ENCODE measurements at regions not wholly inside any gene's neighbourhood (a gene's known extent, or its start where the extent isn't known, plus 50 kb on each side); places are given as distances from the start of the nearest gene placed in this dataset.

DNA sequence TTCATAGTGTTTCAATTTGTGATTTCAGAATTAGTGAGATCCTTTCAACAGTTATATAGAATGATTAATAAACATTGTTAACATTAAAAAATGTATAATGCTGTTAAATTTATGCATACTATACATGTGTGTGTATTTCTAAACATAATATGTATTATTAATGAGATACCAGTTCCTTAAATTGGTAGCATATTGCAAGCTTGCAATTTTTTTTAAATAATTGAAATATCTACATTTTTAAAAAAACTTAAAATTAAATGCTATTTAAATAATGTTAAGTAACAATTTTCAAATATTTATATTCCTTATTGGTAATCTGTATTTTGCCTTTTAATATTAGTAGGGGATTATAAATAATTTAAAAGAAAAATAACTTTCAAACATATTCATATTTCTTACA lies 1479.5 kb upstream of the PCDH7 start:
- TF ChIP-seq, protein P1, sequence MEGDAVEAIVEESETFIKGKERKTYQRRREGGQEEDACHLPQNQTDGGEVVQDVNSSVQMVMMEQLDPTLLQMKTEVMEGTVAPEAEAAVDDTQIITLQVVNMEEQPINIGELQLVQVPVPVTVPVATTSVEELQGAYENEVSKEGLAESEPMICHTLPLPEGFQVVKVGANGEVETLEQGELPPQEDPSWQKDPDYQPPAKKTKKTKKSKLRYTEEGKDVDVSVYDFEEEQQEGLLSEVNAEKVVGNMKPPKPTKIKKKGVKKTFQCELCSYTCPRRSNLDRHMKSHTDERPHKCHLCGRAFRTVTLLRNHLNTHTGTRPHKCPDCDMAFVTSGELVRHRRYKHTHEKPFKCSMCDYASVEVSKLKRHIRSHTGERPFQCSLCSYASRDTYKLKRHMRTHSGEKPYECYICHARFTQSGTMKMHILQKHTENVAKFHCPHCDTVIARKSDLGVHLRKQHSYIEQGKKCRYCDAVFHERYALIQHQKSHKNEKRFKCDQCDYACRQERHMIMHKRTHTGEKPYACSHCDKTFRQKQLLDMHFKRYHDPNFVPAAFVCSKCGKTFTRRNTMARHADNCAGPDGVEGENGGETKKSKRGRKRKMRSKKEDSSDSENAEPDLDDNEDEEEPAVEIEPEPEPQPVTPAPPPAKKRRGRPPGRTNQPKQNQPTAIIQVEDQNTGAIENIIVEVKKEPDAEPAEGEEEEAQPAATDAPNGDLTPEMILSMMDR (IDR thresholded peaks at IDR 0.05; ENCODE audit: borderline replicate concordance): no peak
- intact Hi-C loops (cut with micrococcal nuclease): no loop called here
- no peaks in the 10 kb centered on the region for H3K27me3 ChIP-seq (ENCODE audit: low read depth)
- H3K27ac ChIP-seq (replicated peaks): no peak overlapping the region
- no peaks in the 10 kb centered on the region for H3K36me3 ChIP-seq
- no peaks in the 10 kb centered on the region for H3K9me3 ChIP-seq (replicated peaks)
- no peak overlapping the region for H3K4me3 ChIP-seq
- no peaks in the 10 kb centered on the region for H3K4me1 ChIP-seq
- no peak for DNase-seq

DNA sequence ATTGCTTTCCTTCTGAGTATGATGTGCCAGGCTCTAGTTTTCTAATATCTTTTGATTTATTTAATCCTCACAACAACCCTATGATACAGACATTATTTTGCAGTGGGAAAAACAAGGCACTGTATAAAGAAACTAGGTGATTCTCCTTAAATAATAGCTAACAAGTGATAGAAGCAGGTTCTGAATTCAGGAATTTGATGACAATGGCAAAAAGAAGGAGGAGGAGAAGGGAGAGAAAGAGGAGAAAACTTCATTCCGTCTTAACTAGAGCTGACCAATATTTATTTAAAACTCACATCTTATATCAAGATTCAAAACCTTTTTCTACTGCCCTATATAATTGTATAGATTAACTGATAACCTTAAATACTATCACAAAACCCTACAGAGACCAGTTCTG lies 1477.1 kb upstream of the PCDH7 start:
- Histone ChIP-seq H3K36me3 (no peaks in the 10 kb centered on the region), H3K4me1 (no peaks in the 10 kb centered on the region), H3K4me3 (no peak overlapping the region), H3K27me3 (ENCODE audit: low read depth) (no peaks in the 10 kb centered on the region), H3K27ac (replicated peaks) (no peak overlapping the region), H3K9me3 (replicated peaks) (no peaks in the 10 kb centered on the region)
- DNase-seq: no peak
- intact Hi-C loops (cut with micrococcal nuclease): no loop called here
- TF ChIP-seq, protein P1 (IDR thresholded peaks at IDR 0.05; ENCODE audit: borderline replicate concordance): no peak

DNA sequence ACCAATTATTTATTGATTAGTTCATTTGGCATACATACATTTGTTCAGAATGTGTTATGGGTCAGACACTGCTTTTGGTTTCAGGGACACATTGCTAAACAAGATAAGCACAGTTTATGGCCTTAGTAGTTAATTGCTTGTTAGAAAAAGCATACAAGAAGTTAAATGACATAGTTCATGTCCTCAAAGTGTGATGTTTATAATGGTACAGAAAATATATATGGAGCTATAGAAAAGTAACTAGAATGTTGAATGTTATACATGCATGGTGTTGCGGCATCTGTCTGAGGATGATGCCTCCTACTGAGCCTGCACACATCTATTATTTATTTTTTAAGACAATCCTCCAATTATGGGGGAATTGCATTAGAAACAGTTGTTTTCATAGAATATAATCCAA lies 1476.3 kb upstream of the PCDH7 start:
- Histone ChIP-seq H3K4me1 (no peaks in the 10 kb centered on the region), H3K36me3 (no peaks in the 10 kb centered on the region), H3K27me3 (ENCODE audit: low read depth) (no peaks in the 10 kb centered on the region), H3K4me3 (no peak overlapping the region), H3K9me3 (replicated peaks) (no peaks in the 10 kb centered on the region), H3K27ac (replicated peaks) (no peak overlapping the region)
- no peak for DNase-seq
- TF ChIP-seq, protein P1 (IDR thresholded peaks at IDR 0.05; ENCODE audit: borderline replicate concordance): no peak
- intact Hi-C loops (cut with micrococcal nuclease): no loop called here

DNA sequence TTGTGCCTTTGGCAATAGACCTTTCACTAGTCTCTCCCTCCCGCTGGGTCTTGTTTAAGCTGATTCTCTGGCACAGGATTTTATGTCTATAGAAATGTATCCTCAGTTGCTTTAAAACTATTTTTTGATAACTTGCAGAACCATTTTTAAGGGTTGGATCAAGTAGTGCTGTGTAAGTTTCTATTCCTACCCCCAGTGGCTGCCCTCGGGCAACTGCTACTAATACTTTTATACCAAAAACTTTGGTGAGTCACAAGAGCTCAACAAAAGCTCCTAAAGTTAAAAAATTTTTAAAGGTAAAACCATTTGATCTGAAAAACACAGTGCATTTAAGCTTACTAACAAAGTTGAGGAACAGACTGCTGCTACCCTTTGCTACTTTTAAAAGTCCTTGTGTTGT lies 1460.6 kb upstream of the PCDH7 start:
- Histone ChIP-seq H3K36me3 (no peaks in the 10 kb centered on the region), H3K27me3 (ENCODE audit: low read depth) (no peaks in the 10 kb centered on the region), H3K4me1 (no peaks in the 10 kb centered on the region), H3K9me3 (replicated peaks) (peaks cover 10% of the 10 kb centered on the region), H3K27ac (replicated peaks) (no peak overlapping the region), H3K4me3 (no peak overlapping the region)
- DNase-seq: no peak
- TF ChIP-seq, protein P1 (IDR thresholded peaks at IDR 0.05; ENCODE audit: borderline replicate concordance): no peak
- intact Hi-C loops (cut with micrococcal nuclease): no loop called here

DNA sequence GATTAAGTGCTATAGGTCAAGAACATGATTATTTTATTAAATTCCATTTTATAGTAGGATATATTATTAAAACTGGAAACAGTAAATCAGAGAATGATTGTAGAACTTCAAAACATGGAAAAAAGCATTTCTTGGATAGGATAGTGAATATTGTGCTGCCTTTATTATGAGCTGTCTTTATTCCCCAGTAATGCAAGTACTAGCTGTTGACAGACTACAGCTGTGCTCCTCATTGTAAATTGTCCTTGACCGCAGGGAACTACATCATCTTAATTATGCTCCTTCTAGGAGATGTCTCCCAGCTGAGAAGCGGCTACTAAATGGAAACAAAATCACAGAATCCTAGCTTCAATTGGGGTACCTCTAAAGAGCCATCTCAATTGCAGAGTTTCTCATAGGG lies 1457.2 kb upstream of the PCDH7 start:
- no peak overlapping the region for H3K27ac ChIP-seq (replicated peaks)
- H3K4me3 ChIP-seq: no peak overlapping the region
- DNase-seq: no peak
- no peaks in the 10 kb centered on the region for H3K36me3 ChIP-seq
- H3K4me1 ChIP-seq: no peaks in the 10 kb centered on the region
- H3K27me3 ChIP-seq (ENCODE audit: low read depth): no peaks in the 10 kb centered on the region
- peaks cover 10% of the 10 kb centered on the region for H3K9me3 ChIP-seq (replicated peaks)
- TF ChIP-seq, protein P1 (IDR thresholded peaks at IDR 0.05; ENCODE audit: borderline replicate concordance): no peak
- intact Hi-C loops (cut with micrococcal nuclease): no loop called here

DNA sequence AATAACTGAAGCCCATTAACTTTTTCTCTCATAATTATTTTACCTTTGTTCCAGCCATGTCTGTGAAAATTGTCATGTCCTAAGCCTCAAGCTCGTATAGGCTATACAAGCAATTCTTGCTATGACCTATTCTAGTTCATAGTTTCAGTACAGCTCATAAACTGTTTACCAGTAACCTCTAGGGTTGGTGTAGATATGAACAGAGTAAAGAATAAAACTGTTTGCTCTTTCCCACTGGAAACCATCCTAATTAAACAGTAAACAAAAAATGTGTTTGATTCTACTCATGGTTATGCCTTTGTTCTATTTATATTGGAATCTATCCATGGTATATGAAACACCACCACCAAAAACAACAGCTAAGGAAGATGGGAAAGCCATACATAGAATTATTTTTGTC lies 1444.0 kb upstream of the PCDH7 start:
- no peak for DNase-seq
- Histone ChIP-seq H3K4me1 (no peaks in the 10 kb centered on the region), H3K27me3 (ENCODE audit: low read depth) (no peaks in the 10 kb centered on the region), H3K27ac (replicated peaks) (no peak overlapping the region), H3K4me3 (no peak overlapping the region), H3K36me3 (no peaks in the 10 kb centered on the region), H3K9me3 (replicated peaks) (no peaks in the 10 kb centered on the region)
- intact Hi-C loops (cut with micrococcal nuclease): no loop called here
- TF ChIP-seq, protein P1 (IDR thresholded peaks at IDR 0.05; ENCODE audit: borderline replicate concordance): no peak
